IPS-18c (cell line): ENCODE measurements at regions not wholly inside any gene's neighbourhood (a gene's known extent, or its start where the extent isn't known, plus 50 kb on each side); places are given as distances from the start of the nearest gene placed in this dataset.
A peak's percentile ranks its signal among the peaks of the same experiment; 100 is the strongest.
"Not testable (repeated sequence)": the region's sequence is repeated elsewhere in the genome, so short reads cannot be mapped to it uniquely, and the experiment has no call there.

Source experiments
- H3K4me3 ChIP-seq: 2 replicates; pipeline ENCODE4 v1.7.0; 2013; ENCODE audit warnings: low read depth, mild to moderate bottlenecking, low read length, moderate library complexity; ENCODE audit not compliant: insufficient read depth
- H3K9me3 ChIP-seq: one replicate; pipeline ENCODE4 v1.6.1; 2013; ENCODE audit warnings: mild to moderate bottlenecking, low read length, moderate library complexity; ENCODE audit not compliant: control insufficient read depth, insufficient read depth

- H3K4me3 ChIP-seq = no peak overlapping the region
- peaks cover 3% of the 10 kb centered on the region for H3K9me3 ChIP-seq
Observed at GRCh38 chr14:40354754-40355153, 922.5 kb upstream of the FBXO33 start.

GRCh38 chr14:40348104-40348503, 915.9 kb upstream of the FBXO33 start:
- not testable (repeated sequence) for H3K9me3 ChIP-seq
- H3K4me3 ChIP-seq = peak overlapping the region; percentile 68; the same call in 1 of the 2 replicates

- Histone ChIP-seq H3K9me3 (no peaks in the 10 kb centered on the region), H3K4me3 (peak overlapping the region; percentile 68)
Observed at GRCh38 chr14:40347675-40348074, 915.4 kb upstream of the FBXO33 start.

GRCh38 chr14:40346275-40346674, 914.0 kb upstream of the FBXO33 start:
- Histone ChIP-seq H3K4me3 (no peak overlapping the region), H3K9me3 (no peaks in the 10 kb centered on the region)

- Histone ChIP-seq H3K4me3 (no peak overlapping the region), H3K9me3 (no peaks in the 10 kb centered on the region)
Observed at GRCh38 chr14:40345334-40345733, 913.1 kb upstream of the FBXO33 start.

- no peak overlapping the region for H3K4me3 ChIP-seq
Observed at GRCh38 chr14:40340708-40341107, 908.5 kb upstream of the FBXO33 start.

GRCh38 chr14:40336846-40337245, 904.6 kb upstream of the FBXO33 start:
- Histone ChIP-seq H3K9me3 (no peaks in the 10 kb centered on the region), H3K4me3 (no peak overlapping the region)

More at GRCh38 chr14:40340708-40341107, 908.5 kb upstream of the FBXO33 start:
- no peaks in the 10 kb centered on the region for H3K9me3 ChIP-seq

GRCh38 chr14:40326519-40326918, 894.3 kb upstream of the FBXO33 start:
- H3K4me3 ChIP-seq = peak overlapping the region; percentile 34; the same call in 1 of the 2 replicates
- H3K9me3 ChIP-seq = not testable (repeated sequence)

- Histone ChIP-seq H3K4me3 (no peak overlapping the region), H3K9me3 (no peaks in the 10 kb centered on the region)
Observed at GRCh38 chr14:40318211-40318719, 886.0 kb upstream of the FBXO33 start.

GRCh38 chr14:40317690-40318089, 885.5 kb upstream of the FBXO33 start:
- Histone ChIP-seq H3K9me3 (no peaks in the 10 kb centered on the region), H3K4me3 (no peak overlapping the region)

GRCh38 chr14:40312296-40312695, 880.1 kb upstream of the FBXO33 start:
- no peak overlapping the region for H3K4me3 ChIP-seq
- no peaks in the 10 kb centered on the region for H3K9me3 ChIP-seq

GRCh38 chr14:40309124-40309523, 876.9 kb upstream of the FBXO33 start:
- Histone ChIP-seq H3K9me3 (no peaks in the 10 kb centered on the region), H3K4me3 (no peak overlapping the region)

- H3K9me3 ChIP-seq = no peaks in the 10 kb centered on the region
Observed at GRCh38 chr14:40308240-40308639, 876.0 kb upstream of the FBXO33 start.

GRCh38 chr14:40296821-40297220, 864.6 kb upstream of the FBXO33 start:
- H3K4me3 ChIP-seq = no peak overlapping the region

More at GRCh38 chr14:40308240-40308639, 876.0 kb upstream of the FBXO33 start:
- H3K4me3 ChIP-seq = no peak overlapping the region

GRCh38 chr14:40292664-40293063, 860.4 kb upstream of the FBXO33 start:
- no peaks in the 10 kb centered on the region for H3K9me3 ChIP-seq
- no peak overlapping the region for H3K4me3 ChIP-seq

More at GRCh38 chr14:40296821-40297220, 864.6 kb upstream of the FBXO33 start:
- no peaks in the 10 kb centered on the region for H3K9me3 ChIP-seq

- Histone ChIP-seq H3K9me3 (no peaks in the 10 kb centered on the region), H3K4me3 (no peak overlapping the region)
Observed at GRCh38 chr14:40282196-40282595, 850.0 kb upstream of the FBXO33 start.

GRCh38 chr14:40280652-40281051, 848.4 kb upstream of the FBXO33 start:
- H3K4me3 ChIP-seq = no peak overlapping the region
- no peaks in the 10 kb centered on the region for H3K9me3 ChIP-seq

GRCh38 chr14:40273417-40273816, 841.2 kb upstream of the FBXO33 start:
- Histone ChIP-seq H3K9me3 (no peaks in the 10 kb centered on the region), H3K4me3 (no peak overlapping the region)

- no peaks in the 10 kb centered on the region for H3K9me3 ChIP-seq
Observed at GRCh38 chr14:40271480-40271879, 839.2 kb upstream of the FBXO33 start.

More at GRCh38 chr14:40271480-40271879, 839.2 kb upstream of the FBXO33 start:
- no peak overlapping the region for H3K4me3 ChIP-seq
